HCEC 1CT (cell line): ENCODE measurements at regions not wholly inside any gene's neighbourhood (a gene's known extent, or its start where the extent isn't known, plus 50 kb on each side); places are given as distances from the start of the nearest gene placed in this dataset.

Experiments
- DNase-seq: peaks from one replicate; pipeline ENCODE4 v3.0.0-alpha.2; 2017

DNA sequence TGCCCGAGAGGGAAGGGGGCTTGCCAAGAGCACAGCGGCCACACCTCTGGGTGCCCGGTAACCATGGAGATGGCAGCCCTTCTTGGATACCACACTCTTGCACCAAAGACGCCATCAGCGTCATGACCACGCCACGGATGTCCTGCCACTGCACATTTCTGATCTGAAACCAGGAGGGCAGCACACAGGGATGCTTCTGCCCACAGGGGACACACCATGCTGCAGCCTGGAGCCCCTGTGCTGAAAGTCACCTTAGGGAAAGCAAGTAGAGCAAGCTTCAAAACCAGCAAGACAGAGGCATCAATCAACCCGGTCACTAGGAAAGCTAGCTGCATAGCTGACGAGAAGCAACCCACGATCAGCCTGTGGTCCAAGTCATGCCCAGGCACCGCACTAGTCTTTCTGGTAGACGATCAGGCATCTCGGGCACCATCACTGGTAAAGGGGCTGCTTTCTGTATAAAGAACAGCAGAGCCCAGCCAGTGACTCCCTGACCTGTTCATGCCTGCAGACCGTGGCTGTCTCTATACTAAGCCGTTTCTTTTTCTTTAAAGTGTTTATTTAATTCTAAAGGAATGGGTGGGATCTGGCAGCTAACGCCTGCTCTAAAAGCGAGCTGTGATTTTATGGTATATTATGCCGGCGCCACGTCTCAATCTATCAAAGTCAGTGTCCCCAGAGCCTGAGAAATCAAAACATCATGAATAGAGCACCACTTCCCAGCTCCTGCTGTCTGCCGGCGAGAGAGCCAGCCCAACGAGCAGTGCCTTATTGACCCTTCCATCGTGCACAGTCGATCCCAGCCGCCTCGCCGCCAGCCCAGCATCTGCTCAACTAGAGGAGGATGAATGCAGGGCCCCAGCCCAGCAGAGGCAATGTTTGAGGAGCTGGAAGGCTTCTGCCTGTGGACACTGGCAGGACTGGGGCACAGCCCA is 244.7 kb downstream of the RBFOX3 start:
- DNase-seq = no peak

DNA sequence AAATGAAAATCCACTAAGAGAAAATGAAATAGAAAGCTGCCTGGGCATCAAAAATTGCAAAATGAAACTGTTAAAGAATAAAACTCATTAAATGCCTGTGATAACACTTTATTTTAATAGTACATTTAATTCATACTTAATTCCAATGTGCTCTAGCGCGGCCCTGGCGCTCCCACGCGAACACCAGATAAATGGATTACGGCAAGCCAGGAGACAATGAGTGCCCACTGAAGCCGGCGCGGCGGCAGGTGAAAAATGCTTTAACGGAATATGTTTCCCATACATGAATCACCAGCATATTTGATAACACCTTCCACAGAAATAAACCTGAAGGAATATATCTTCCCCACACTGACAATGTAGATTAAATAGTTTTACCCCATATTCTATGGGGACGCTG is 245.5 kb downstream of the RBFOX3 start:
- DNase-seq = no peak

- DNase-seq = no peak
Measured at GRCh38 chr17:79364315-79365094, 246.3 kb downstream of the RBFOX3 start.

- no peak for DNase-seq
Measured at GRCh38 chr17:79363552-79364275, 247.1 kb downstream of the RBFOX3 start.

DNA sequence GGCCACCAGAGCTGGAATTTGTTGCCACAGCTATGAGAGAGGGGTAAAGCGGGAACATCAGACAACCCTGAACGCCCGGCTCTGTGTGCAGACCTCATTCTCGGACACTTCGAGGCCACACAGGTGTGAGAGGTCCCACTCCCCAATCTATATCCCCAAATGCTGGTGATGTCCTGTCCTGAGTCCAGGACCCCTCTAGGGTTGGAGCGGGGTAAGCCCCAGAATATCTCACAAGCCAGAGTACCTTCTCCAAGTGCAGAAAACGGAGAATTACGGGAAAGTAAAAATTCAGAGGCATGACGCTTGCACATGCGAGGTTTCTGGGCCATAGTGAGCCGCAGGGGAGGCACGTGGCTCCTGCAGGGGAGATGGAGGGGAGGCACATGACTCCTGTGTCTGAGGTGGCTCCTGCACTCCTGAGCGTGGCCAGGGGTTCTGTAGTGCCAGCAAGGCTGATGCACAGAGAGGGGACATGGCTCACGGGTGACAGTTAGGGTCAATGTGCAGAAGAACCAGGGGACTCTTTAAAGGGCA is 248.0 kb downstream of the RBFOX3 start:
- no peak for DNase-seq

DNA sequence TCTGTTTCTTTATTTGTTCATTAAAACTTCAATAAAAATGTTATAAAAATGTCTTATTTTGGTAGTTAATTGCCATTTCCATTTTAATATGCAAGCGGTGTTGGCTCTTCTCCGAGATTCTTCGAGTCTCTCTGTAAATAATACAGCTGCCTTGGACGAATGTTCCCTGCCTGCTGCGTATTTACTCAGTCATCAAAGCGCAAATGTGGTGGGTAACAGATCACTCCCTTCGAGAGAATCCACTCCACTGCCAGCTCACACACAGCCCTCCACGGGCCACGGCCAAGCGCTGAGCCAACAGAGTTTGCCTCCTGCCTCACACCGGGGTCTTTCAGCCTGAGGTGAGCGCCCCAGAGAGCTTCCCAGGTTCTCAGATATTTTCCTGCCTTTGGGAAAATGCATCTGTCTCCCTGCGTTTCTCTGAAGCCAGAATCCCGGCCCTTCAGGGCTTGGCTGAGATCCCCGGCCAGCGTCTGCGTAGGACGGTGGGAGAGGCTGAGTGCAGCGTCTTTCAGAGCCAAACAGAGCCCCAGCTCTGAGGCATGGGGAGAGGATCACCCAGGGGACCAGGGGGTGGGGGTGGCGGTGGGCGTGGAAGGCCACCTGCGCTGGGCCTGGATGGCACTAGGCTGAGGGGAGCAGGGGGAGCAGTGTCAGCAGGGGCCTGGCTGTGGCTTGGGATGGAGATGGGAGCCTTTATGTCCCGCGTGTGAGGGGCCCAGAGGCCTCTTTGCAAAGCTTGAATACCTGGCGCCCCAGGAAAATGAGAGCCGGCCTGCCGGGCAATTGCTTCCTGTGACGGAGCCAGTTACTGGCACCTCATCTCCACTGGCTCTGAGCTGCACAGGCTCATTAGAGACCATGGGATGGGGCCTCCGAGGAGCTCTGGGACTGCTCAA is 248.7 kb downstream of the RBFOX3 start:
- no peak for DNase-seq

DNA sequence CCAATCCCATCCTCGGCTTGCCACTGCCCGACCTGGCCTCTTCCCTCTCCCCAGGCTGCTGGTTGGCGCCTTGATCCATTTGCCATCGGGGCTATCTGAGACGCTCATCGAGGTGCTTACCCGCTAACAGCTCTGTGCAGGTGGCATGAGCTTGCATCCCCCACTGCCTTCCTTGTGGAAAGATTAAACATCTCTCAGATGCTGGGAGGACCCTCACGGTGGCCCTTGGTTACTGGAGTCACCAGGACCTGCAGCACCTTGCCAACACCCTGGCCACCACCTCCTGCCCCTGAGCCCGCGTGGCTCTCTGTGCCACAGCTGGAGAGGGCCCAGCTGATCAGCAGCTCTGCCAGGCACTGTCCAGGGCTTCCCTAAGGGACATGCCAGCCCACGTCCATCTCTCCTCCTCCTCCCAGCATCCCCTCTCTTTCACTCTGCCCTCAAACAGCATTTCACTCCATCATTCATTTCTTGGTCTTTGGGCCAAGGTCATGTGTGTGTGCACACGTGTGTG is 249.6 kb downstream of the RBFOX3 start:
- DNase-seq = no peak

- DNase-seq = no peak
Measured at GRCh38 chr17:79360196-79360595, 250.7 kb downstream of the RBFOX3 start.

DNA sequence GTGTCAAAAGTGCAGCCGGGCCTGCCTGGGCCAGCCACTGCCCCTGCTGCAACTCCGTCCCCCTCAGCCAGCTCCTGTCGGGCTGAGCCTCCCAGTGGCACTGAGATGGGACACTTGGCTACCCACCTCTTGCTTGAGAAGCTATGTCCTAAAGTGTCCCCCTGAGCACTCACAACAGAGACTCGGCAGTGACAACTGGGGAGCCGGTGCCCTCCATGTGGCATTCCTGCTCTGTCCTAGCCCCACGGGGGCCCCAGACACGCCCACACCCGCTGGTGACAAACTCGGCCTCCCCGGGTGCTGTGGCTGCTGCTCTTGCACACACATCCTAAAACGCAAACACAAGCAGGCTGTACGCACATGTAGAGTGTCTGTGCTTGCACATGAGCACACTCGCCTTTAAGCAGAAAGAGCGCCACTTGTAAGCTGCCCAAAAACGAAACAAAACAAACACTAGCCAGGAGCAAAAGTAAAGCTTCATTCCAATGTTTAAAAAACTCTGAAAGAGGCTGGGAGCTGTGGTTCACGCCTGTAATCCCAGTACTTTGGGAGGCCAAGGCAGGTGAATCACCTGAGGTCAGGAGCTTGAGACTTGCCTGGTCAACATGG is 253.9 kb downstream of the RBFOX3 start:
- DNase-seq = no peak

DNA sequence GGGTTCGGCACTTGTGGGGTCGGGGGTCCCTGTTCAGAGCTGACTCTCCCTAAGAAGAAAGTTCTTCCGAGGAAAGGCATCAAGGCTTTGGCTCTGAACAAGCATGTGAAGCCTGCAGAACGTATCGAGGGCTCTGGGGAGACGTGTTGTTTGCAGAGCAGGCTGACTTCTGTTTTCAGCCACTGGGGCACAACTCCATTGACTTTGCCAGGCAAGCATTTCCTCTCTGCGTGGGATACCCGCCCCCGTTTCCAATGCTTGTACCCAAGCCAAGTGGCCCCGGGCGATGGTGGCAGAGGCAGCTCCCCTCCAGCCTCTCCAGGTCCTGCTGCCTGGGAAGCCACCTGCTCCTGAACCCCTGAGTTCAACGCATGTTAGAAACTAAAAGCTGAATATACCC is 255.7 kb downstream of the RBFOX3 start:
- no peak for DNase-seq

GRCh38 chr17:79354173-79354820 is 256.6 kb downstream of the RBFOX3 start:
- no peak for DNase-seq

GRCh38 chr17:79353548-79353947 is 257.3 kb downstream of the RBFOX3 start:
- DNase-seq = no peak

- DNase-seq = no peak
Measured at GRCh38 chr17:79353016-79353415, 257.8 kb downstream of the RBFOX3 start.

- no peak for DNase-seq
Measured at GRCh38 chr17:79350533-79350932, 260.3 kb downstream of the RBFOX3 start.

DNA sequence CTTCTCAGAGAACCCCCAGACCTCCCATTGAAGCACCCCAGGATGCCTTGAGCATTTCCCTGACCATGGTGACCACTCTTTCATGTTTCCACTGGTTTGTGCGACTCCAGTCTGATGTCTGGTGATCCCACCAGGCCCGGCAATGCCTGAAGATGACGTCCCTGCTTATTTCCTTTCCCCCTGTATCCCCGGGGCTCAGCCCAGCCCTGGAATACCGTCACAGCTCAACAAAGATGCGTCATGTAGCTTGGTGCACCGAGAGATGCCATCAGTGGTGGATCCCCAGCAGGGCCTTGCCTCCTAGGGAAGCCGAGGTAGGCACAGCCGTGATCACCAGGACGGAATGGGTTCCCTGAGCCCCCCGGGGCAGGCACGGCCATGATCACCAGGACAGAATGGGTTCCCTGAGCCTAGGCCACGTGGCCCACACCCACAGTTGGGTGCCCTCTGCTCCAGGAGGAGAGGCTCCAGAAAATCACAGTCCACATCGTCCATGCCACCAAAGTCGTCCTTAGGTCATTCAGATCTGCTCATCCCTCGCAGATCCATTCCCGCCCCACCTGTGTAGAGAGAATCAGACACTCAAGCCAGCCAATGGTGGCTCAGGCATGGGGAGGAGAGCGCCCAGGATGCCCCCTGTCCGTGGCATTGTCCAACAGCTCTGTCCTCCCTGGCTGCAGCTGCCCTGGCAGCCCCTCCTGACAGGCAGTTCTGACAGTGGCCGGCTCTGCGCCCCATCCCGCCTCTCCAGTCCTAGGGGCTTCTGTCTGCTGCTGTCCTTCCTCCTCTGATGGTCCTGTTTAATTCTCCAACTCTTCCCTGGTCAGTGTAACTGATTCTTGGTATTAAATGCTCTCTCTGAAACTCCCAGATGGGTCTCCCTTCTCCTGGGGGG is 261.1 kb downstream of the RBFOX3 start:
- no peak for DNase-seq

- DNase-seq = no peak
Measured at GRCh38 chr17:79342376-79342775, 267.8 kb downstream of the ENGASE start.

DNA sequence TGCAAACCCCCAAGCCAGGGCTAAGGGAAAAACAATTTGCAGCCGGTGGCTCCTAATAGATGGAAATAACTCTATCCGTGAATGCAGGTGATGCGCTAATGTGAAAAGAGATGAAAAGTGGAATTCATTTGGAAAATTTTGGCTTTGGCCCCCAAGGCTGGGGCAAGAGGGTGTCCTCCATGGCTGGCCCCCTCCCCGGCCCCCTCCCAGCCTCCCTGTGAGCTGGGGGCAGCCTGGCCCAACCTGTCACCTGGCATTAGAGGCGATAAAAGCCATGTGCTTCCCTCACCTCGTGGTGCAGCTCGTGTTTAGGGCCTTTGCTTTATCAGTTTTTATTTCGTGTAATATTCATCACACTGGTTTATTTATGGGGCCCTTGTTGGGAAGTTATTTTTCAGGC is 267.2 kb downstream of the ENGASE start:
- no peak for DNase-seq

DNA sequence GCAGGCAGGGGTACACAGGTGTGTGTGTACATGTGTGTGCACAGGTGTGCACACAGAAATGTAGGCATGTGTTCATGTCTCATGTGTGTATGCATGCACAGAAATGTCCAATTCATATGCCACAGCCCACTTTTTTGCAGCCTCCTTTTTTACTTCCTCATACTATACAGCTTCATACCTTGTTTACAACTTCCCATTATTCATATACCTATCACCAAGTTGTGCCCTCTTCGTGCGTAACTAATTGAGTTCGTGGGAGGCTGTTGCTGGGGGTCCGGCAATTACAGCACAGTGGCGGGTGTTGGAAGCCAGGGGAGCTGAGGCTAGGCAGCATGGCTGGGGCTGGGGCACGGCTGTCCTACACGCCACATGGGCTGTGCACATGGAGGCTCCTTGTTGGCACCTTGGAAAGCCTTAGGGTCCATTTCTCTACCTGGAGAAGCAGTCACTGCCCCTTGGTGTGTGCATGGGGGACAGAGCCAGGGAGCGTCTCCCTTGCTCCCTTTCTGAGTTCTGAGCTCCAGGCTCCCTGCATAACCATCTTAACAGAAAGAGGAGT is 266.7 kb downstream of the ENGASE start:
- DNase-seq = no peak
